ENCODE measurements at regions not wholly inside any gene's neighbourhood (a gene's known extent, or its start where the extent isn't known, plus 50 kb on each side); places are given as distances from the start of the nearest gene placed in this dataset.

- TF ChIP-seq ZNF701 (tag by site-specific recombination; IDR thresholded peaks at IDR 0.05), result no peak
- TF ChIP-seq ZNF707 (tag by site-specific recombination; IDR thresholded peaks at IDR 0.05), result no peak
- TF ChIP-seq ZNF529 (tag by site-specific recombination; IDR thresholded peaks at IDR 0.05; ENCODE audit: insufficient replicate concordance), result no peak
- TF ChIP-seq GLIS2 (tag by site-specific recombination; IDR thresholded peaks at IDR 0.05), result no peak
- no peak for TF ChIP-seq ZBTB7A (tag by site-specific recombination; IDR thresholded peaks at IDR 0.05; ENCODE audit: low read depth)
- TF ChIP-seq MYNN (tag by site-specific recombination; IDR thresholded peaks at IDR 0.05; ENCODE audit: borderline replicate concordance), result no peak
Measured at GRCh38 chr5:103703617-103704016, 141.0 kb upstream of the NUDT12 start.

Measured in HEK293 (cell line).